CD4-positive, alpha-beta T cell (primary cell): ENCODE measurements at regions not wholly inside any gene's neighbourhood (a gene's known extent, or its start where the extent isn't known, plus 50 kb on each side); places are given as distances from the start of the nearest gene placed in this dataset.

Experiments
- ATAC-seq: fragments of 200-7000 bp; cut with Tn5 transposase; one replicate; pipeline ENCODE4 v1.10.0; 2022; ENCODE audit warnings: mild to moderate bottlenecking; ENCODE audit not compliant: poor library complexity
- CTCF ChIA-PET: fragments of 350-600 bp; sonication (Branson Sonifier 250); formaldehyde crosslinking; loops from one replicate; lab custom pipeline; 2021; ENCODE audit warnings: antibody characterized with exemption, inconsistent platforms; lab: Charles Lee
- POLR2A ChIA-PET: fragments of 350-600 bp; sonication (Branson Sonifier 250); formaldehyde crosslinking; loops from one replicate; lab custom pipeline; 2021; ENCODE audit warnings: antibody characterized with exemption, inconsistent platforms; lab: Charles Lee
- DNase-seq, 14 experiments: peaks; one replicate each; pipeline ENCODE4 v3.0.0-alpha.2; 2013 to 2020; ENCODE audit warnings: mixed read lengths in 2 of 14
- H3K27ac ChIP-seq, 2 donors: one replicate each; pipeline versions ENCODE4 v1.5.1 to v1.7.0; 2013; ENCODE audit warnings: low read length in 2 of 2, low read depth in 1 of 2, mild to moderate bottlenecking in 1 of 2
- H3K27me3 ChIP-seq, 2 experiments: 1 replicate in 1 of 2; 2 replicates in 1 of 2; pipeline versions ENCODE4 v1.6.1 to v1.7.0; 2013; ENCODE audit warnings: low read length in 2 of 2, control low read depth in 1 of 2, mild to moderate bottlenecking in 1 of 2, moderate library complexity in 1 of 2; ENCODE audit not compliant: insufficient read depth in 2 of 2, control insufficient read depth in 1 of 2
- H3K36me3 ChIP-seq: one replicate; pipeline ENCODE4 v1.6.1; 2013; ENCODE audit warnings: low read length, control low read depth; ENCODE audit not compliant: insufficient read depth
- H3K4me1 ChIP-seq: one replicate; pipeline ENCODE4 v1.6.1; 2013; ENCODE audit warnings: low read length, control low read depth; ENCODE audit not compliant: insufficient read depth
- H3K4me3 ChIP-seq: one replicate; pipeline ENCODE4 v1.5.1; 2013; ENCODE audit warnings: mild to moderate bottlenecking, low read length, moderate library complexity
- H3K9me3 ChIP-seq, 2 experiments: 1 replicate in 1 of 2; 2 replicates in 1 of 2; pipeline versions ENCODE4 v1.6.1 to v1.7.0; 2013; ENCODE audit warnings: low read length in 2 of 2, mild to moderate bottlenecking in 2 of 2, control low read depth in 1 of 2, moderate library complexity in 1 of 2; ENCODE audit not compliant: control insufficient read depth in 1 of 2, insufficient read depth in 1 of 2
- H3K27ac Mint-ChIP-seq: one replicate; pipeline ENCODE4 v1.8.0; 2020; ENCODE audit warnings: mixed read lengths
- H3K27me3 Mint-ChIP-seq: one replicate; pipeline ENCODE4 v1.8.0; 2021; ENCODE audit warnings: mixed read lengths
- H3K36me3 Mint-ChIP-seq: one replicate; pipeline ENCODE4 v1.8.0; 2021; ENCODE audit warnings: low read depth, mixed read lengths
- H3K4me1 Mint-ChIP-seq: one replicate; pipeline ENCODE4 v1.8.0; 2021; ENCODE audit warnings: low read depth, mixed read lengths
- H3K4me3 Mint-ChIP-seq: one replicate; pipeline ENCODE4 v1.8.0; 2020; ENCODE audit warnings: mild to moderate bottlenecking, mixed read lengths
- H3K9me3 Mint-ChIP-seq: one replicate; pipeline ENCODE4 v1.8.0; 2020; ENCODE audit warnings: mixed read lengths
- CTCF ChIP-seq: fragments of 200-600 bp; IDR thresholded peaks from one replicate; pipeline ENCODE4 v1.8.0; 2022; ENCODE audit warnings: antibody characterized with exemption, mild to moderate bottlenecking
- intact Hi-C, 2 experiments: fragments of 100-400 bp; cut with DNase I in 1 of 2; cut with micrococcal nuclease in 1 of 2; formaldehyde crosslinking; loops; one replicate each; pipeline versions ENCODE4 v1.15.1 to v1.9.0; 2023 to 2025; cut with DNase I, micrococcal nuclease

DNA sequence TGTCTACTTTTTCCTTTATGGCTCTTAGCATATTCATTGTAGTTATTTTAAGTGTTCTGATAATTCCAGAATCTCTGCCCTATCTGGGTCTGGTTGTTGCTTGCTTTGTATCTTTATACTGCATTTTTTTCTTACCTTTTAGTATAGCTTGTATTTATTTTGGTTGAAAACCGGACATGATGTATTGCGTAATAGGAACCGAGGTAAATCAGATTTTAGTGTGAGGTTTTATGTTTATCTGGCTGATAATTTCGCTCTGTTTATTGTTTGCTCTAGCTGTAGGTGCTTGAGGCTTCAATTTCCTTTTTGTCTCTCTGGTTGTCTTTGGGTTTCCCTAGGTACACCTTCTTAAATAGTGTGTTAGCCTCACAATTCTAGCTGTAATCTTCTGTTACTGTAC, 263.8 kb upstream of the LCORL start:
- no peak overlapping the region for H3K4me3 Mint-ChIP-seq
- H3K27me3 ChIP-seq: no peaks in the 10 kb centered on the region
- H3K36me3 ChIP-seq: no peaks in the 10 kb centered on the region
- no peaks in the 10 kb centered on the region for H3K36me3 Mint-ChIP-seq
- H3K4me3 ChIP-seq: no peak overlapping the region
- no peaks in the 10 kb centered on the region for H3K9me3 Mint-ChIP-seq
- H3K27me3 Mint-ChIP-seq: peaks cover 12% of the 10 kb centered on the region
- H3K9me3 ChIP-seq: no peaks in the 10 kb centered on the region
- intact Hi-C loops: no loop called here
- H3K4me1 ChIP-seq: no peaks in the 10 kb centered on the region
- ChIA-PET CTCF (no interaction called here), POLR2A (no interaction called here)
- ATAC-seq (no peak), DNase-seq (no peak)
- H3K27ac ChIP-seq: no peak overlapping the region
- no peak overlapping the region for H3K27ac Mint-ChIP-seq
- TF ChIP-seq CTCF: no peak
- no peaks in the 10 kb centered on the region for H3K4me1 Mint-ChIP-seq

DNA sequence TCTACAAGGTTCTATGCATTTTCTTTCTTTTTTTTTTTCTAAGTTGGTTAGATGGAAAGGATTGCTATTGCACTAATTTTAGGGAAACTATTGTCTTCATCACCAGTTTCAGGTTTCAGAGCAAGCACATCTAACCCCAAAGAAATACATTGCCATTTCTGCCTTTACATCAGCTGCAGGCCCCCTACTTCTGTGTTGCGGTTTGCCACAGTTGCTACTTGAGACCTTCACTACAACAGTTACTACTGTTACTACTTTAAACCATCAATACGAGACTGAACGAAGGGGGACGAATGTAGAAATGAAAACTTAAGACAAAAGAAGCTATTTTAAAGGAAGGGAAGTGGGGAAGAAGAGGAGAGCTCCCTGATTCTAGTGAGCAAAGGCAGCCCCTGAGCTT, 256.7 kb upstream of the LCORL start:
- no peaks in the 10 kb centered on the region for H3K9me3 ChIP-seq
- intact Hi-C loops: no loop called here
- Mint-ChIP-seq H3K4me1 (no peaks in the 10 kb centered on the region), H3K27me3 (peaks cover 8% of the 10 kb centered on the region), H3K4me3 (no peak overlapping the region), H3K27ac (no peak overlapping the region), H3K36me3 (no peaks in the 10 kb centered on the region), H3K9me3 (peaks cover 3% of the 10 kb centered on the region)
- DNase-seq (no peak), ATAC-seq (no peak)
- H3K4me3 ChIP-seq: no peak overlapping the region
- TF ChIP-seq CTCF: no peak
- no peaks in the 10 kb centered on the region for H3K4me1 ChIP-seq
- ChIA-PET POLR2A (no interaction called here), CTCF (no interaction called here)
- no peaks in the 10 kb centered on the region for H3K36me3 ChIP-seq
- peaks cover 0 to 3% of the 10 kb centered on the region in 2 experiments for H3K27me3 ChIP-seq
- H3K27ac ChIP-seq: no peak overlapping the region

- Mint-ChIP-seq H3K9me3 (peaks cover 11% of the 10 kb centered on the region), H3K4me3 (no peak overlapping the region), H3K4me1 (no peaks in the 10 kb centered on the region), H3K27me3 (peaks cover 25% of the 10 kb centered on the region), H3K27ac (no peak overlapping the region), H3K36me3 (no peaks in the 10 kb centered on the region)
- intact Hi-C loops: no loop called here
- ChIA-PET POLR2A (interaction anchor here (0.8 kb wide), 1 partner anchor 21 kb away, joined by 3 read pairs; no protein-coding TSS in a partner anchor), CTCF (no interaction called here)
- peaks cover 0 to 3% of the 10 kb centered on the region in 2 experiments for H3K27me3 ChIP-seq
- no peaks in the 10 kb centered on the region for H3K4me1 ChIP-seq
- no peak for TF ChIP-seq CTCF
- H3K27ac ChIP-seq: no peak overlapping the region
- H3K9me3 ChIP-seq: no peaks in the 10 kb centered on the region
- no peaks in the 10 kb centered on the region for H3K36me3 ChIP-seq
- no peak for DNase-seq
- H3K4me3 ChIP-seq: no peak overlapping the region
- no peak for ATAC-seq
These were observed 241.3 kb upstream of the LCORL start for GRCh38 chr4:18262832-18263231.
